GM11168 (cell line): ENCODE measurements at regions not wholly inside any gene's neighbourhood (a gene's known extent, or its start where the extent isn't known, plus 50 kb on each side); places are given as distances from the start of the nearest gene placed in this dataset.
"Not testable (repeated sequence)": the region's sequence is repeated elsewhere in the genome, so short reads cannot be mapped to it uniquely, and the experiment has no call there.

Experiments used
- in situ Hi-C: fragments of 300-500 bp; cut with MboI; formaldehyde crosslinking; loops from one replicate; pipeline ENCODE4 v1.12.0; 2022; ENCODE audit warnings: low sequenced_read_pairs; ENCODE audit not compliant: unreplicated experiment

DNA sequence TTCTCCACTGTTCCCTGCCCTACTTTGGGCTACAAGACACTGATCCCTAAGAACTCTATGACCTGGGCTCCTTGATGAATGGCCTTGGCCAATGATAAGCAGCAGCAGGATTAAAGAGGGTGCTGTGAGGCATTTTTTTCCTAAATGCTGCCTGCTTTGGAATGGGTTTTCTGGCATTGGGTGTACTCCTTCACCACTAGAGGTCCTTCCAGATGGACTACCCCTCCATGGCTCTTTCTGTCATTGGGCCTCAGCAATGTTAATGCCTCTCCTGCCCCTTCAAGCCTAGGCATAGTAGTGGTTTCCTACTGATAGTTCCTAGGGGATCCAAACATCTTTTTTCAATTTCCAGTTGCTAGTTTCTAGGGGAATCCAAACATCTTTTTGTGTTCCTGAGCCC is 319.3 kb upstream of the RPS23 start:
- in situ Hi-C loops, result no loop called here

DNA sequence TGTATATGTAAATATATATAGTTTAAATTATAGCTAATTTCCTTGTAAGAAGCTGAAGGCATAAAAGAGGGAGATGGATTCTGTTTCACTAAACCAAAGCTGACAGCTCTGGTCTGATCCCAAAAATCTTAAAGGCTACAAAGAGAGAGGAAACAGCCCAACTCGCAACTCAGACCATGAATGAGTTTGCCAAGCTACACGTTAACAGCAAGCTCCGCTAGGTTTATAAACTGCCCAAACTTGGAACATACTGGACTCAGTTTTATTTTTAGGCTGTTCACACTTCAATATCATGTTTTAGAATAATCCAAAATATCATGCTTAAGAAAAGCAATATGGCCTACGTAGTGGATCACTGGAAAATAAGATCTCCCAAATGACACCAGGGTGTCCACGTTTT is 318.3 kb upstream of the RPS23 start:
- in situ Hi-C loops, result no loop called here

DNA sequence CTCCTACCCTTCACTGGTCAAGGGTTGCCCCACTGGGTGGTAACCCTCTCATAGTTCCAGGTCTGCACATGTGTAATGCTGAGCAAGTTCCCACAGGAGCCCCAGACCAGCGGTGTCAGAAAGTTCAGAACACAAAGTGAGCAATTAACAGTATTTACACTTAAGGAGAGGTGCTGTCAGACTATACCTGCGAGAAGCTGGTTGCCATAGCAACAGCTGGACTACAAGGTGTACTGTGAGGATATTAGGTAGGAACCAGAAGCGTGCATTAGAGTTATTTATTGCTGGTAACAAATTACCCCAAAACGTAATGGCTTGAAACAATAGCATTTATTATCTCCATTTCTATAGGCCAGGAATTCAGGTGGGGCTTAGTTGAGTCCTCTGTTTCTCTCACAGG is 317.0 kb upstream of the RPS23 start:
- in situ Hi-C loops, result no loop called here

DNA sequence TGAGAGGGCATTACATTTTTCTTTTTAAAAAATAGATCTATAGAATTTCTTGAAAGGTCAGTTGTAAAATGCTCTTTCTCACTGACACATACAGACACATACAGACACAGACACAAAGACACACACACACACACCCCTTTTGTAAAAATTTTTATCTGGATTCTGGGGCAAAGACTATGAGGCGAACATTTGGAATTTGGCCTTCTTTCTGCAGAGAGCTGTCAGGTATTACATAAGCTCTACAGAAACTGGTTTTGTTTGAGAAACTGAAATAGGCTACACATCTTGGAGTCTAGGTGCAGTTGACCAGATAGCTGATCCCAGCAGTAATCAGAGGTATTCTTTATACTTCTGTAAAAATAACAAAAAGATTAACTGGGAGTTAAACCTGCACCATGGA is 315.9 kb upstream of the RPS23 start:
- in situ Hi-C loops, result no loop called here

DNA sequence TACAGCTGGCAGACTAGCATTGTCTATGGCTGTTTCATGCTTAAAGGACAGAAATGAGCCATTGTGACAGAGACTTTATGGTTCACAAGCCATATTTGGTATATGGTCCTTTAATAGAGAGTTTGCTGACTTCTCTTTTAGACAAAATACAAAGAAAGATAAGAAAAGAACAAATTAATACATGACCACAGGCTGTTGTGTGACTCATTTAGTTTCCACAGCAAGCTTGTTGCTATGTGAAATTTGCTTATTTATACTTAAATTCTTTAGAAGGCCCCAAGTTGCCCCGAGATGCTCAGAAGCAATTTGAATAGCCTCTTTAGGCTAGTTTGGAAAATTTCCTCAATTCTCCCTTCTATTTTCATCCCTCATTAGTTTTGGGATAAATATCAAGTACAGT is 315.3 kb upstream of the RPS23 start:
- in situ Hi-C loops, result no loop called here

DNA sequence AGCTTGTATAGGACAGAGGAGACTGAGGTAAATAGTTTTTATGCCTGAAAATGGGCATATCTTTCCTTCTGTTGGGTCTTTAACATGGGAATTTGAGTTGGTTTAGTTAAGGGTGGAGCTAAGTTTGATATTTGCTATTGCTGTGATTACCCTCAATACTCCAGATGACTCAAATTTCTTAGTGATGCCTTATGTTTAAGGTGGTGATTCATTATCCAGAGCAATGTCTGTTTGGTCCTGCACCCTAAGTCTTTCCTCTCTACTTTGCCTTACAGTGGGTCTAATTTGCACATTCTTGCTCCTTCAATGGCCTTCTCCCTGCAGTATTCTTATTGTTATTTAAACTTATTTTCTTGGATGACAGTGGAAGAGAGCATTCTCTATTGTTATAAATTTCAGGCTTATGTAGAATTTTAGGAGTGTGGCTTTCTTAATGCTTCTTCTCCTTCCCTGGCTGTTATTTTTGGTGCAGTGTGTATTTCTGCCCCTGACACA is 312.9 kb upstream of the RPS23 start:
- in situ Hi-C loops, result no loop called here

DNA sequence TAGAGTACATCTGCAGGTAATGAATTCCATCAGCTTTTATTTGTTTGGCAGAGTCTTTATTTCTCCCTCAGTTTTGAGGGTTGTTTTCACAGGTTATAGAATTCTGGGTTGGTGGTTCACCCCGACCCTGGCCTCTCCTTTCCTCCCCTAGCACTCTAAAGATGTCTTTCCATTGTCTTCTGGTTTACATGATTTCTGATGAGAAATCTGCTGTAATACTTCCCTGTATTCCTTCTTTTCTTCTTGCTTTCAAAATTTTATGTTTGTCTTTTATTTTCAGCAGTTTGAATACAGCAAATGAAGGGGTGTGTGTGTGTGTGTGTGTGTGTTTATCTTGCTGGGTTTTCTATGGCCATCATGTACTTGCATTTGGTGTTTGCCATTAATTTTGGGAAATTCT is 312.0 kb upstream of the RPS23 start:
- in situ Hi-C loops, result no loop called here

DNA sequence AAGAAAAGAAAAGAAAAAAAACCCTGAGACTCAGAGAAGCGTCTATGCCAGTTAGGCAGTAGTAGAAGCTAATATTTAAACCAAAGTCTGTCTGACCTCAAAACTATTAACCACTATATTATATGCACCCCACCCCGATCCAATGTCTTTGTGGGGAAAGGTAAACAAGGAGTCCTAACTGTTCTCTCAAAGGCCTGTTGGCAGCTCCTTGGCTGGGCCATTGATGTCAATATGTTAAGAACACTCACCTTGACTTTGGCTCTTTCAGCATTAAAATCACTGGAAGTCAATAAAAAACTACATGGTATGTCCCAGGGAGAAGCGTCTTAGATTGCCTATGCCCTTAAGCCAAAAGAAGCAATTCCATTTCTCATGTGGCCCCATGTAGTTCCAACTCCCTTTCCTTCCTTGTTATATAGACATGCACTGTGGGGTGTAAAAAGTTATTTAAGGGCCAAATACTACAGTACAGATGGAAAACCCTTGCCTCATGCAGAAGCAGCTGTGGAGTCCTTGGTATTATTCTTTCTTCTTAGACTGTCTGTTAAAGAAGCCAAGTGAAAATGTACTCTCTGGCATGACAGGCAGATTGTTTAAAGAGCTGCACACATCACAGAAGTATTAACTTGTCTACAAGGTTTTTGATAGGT is 308.6 kb upstream of the RPS23 start:
- in situ Hi-C loops, result no loop called here

DNA sequence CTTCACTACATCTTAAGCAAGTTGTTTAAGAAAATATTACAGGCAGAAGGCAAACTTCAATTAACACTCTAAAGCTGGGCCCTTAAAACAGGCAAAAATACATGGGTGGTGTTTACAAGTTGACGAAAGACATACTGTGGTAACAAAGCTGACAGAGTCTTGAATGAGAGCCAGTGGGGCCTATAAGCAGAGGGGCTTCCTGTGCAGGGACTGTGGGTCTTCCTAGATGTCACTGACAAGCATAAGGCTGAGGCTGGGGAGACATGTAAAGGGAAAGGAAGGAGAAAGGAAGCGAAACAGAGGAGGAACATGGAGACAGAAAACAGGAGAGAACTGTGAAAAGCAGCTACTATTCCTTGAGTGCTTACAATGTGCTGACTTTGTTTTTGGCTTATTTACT is 308.0 kb upstream of the RPS23 start:
- in situ Hi-C loops, result no loop called here

DNA sequence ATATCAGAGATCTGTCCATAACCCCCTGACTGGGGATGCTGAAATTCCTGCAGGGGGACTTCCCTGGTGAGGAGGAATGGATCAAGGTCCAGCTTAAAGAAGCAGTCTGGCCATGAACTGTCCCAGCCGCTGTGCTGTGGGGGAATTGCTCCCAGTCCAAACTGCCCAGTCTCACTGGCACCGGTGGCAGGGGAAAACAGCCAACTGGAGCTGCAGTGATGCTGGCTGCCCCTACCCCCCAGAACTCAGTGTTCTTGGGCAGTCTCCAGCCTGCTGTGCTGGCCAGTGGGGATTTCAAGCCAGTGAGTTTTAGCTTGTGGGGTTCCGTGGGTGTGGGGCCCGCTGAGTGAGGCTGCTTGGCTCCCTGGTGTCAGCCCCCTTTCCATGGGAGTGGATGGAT is 306.5 kb upstream of the RPS23 start:
- in situ Hi-C loops, result no loop called here

DNA sequence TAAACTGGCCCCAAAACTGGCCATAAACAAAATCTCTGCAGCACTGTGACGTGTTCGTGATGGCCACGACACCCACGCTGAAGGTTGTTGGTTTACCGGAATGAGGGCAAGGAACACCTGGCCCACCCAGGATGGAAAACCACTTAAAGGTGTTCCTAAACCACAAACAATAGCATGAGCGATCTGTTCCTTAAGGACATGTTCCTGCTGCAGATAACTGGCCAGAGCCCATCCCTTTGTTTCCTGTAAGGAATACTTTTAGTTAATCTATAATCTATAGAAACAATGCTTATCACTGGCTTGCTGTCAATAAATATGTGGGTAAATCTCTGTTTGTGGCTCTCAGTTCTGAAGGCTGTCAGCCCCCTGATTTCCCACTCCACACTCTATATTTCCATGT is 305.2 kb upstream of the RPS23 start:
- in situ Hi-C loops, result not testable (repeated sequence)

DNA sequence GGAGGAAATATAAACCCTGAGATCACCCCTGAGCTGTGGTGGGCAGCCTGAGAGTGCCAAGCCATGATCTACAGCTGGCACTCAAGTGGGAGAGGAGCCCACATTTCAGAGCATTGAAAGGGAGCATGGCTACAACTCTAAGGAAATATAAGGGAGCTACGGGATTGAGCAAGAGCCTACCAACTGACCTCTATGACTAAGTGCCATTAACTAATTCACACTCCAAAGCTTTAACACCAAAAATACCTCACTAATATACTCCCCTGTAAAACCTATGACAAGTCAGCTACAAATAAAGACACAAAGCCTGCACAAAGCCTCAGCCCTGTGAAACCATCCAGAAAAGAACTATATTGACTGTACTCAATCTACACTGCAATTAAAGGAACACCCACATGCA is 286.8 kb upstream of the RPS23 start:
- in situ Hi-C loops, result no loop called here

DNA sequence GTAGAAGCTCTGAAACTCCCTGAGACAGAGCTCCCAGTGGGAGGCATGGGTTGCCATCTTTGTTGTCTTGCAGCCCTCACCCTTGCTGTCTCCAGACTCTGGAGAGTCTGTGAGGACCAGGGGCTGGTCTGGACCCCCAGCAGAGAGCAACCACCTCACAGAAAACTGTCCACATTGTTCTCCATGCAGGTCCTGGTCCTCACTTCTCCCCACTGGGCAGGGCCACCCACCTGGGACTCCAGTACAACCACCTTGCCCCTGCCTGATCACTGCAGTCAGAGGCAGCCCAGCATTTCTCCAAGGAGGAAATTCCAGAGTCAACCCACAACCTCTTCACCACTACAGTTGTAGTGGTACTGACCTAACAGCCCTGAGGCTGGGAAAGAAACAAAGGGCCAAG is 285.6 kb upstream of the RPS23 start:
- in situ Hi-C loops, result no loop called here

DNA sequence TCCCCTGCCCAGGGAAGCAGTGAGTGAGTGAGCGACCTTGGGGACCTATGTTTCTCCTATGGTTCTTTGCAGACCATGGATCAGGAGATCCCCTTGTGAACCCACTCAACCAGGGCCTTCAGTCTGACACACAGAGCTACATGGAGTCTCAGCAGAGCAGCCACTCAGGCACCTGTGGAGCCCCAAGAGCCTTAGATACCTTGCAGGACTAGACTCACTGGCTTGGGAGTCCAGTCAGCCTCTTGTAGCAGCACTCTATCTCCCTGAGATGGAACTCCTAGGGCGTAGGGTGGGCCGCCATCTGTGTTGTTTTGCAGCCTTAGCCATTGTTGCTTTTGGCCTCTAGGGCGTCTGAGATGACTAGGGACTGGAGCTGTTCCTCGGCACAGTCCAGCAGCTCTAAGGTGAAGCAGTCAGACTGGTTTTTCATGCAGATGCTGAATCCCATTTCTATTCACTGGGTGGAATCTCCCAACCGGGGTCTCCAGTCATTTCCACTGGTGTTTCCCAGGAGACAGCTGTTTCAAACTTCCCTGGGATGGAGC is 284.6 kb upstream of the RPS23 start:
- in situ Hi-C loops, result no loop called here

DNA sequence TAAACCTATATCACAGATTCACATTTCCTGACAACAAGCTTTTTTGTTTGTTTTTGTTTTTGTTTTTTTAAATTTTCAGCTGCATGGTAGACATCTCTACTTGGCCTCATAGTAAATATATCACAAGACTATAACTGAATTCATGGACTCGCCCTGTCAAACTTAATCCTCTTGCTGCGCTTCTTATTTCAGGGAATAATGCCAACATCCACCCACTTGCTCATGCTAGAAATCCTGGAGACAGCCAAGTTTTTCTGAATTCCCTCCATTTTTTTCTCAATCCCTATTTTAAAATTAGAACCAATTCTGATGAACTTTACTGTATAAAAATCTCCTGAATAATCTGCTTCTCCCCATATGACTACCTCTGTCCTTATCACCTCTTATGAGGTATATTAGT is 283.6 kb upstream of the RPS23 start:
- in situ Hi-C loops, result no loop called here

DNA sequence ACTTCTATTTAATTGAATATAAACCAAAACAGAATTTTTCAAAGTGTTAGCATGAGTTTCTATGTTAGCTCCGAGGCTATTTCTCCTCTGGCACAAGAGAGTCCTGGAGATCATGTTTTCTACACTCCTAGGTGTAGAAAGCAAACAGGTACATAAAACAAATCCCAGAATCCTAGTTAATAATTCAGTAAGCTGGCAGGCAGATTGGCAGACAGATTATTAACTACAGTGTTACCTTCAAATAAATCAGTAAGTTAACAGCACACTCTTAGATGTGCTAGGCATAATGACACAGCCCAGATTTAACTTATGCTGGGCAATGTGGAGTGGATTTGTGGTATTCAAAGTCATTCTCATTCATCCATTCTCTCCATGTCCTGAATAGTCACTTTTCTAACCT is 282.8 kb upstream of the RPS23 start:
- in situ Hi-C loops, result no loop called here

DNA sequence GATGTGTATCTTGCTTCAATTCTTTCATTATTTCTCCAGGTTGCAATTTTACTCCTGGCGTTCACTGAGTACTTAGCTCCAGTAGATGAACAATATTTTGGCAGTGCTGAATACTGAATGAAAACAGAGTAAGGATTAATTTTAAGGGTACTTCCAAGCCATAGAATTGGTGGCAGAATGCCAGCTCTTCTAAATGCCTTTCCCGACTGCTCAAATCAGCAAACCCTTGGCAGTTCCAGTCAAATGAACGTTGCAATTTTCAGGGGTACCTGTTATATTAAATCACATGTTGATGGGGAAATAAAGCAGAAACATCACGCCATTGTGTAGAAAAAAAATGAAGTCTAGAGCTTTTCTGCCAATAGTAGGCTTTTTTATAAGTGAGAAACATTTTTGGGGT is 282.4 kb upstream of the RPS23 start:
- in situ Hi-C loops, result no loop called here

DNA sequence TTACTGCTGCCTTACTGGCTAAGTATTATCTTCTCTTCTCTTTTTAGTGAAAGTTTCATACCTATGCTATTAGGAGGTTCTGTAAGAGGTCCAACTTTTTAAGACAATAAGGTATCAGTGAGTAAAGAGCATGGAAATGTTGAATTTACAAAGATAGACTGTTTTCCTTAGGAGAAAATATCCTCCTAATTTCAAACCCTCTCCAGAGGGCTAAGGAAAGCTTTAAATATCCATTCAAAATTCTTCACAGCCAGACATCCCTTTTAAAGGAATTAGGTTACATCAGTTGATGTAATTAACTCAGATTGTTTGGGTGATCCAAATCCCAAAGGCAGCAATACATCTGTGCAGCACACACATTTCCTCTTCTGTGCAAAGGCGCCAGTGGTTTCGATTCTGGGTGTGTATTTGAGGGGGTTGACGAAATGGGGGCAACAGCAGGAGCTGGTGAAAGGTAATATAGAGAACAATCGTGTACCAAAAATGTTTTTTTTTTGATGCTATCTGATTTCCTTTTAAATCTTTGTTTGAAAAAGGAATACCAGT is 273.8 kb upstream of the RPS23 start:
- in situ Hi-C loops, result no loop called here

DNA sequence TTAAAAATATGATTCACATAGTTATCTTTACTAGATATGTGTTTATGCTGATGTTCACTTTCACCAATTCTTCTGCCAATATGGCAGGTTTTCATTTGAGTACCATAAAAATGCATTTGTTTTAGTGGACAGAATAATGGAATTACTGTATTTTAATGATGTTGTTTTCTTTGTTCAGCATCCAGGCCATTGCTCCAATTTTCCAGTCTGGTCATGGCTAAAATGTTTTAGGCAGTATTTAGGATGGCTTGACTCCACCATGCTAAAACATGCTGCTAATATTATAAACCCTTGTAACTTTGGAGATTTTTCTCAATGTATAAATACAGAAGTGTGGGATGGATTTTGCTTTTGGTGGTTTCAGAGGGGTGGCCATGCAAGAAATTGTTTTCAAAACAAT is 273.0 kb upstream of the RPS23 start:
- in situ Hi-C loops, result no loop called here

DNA sequence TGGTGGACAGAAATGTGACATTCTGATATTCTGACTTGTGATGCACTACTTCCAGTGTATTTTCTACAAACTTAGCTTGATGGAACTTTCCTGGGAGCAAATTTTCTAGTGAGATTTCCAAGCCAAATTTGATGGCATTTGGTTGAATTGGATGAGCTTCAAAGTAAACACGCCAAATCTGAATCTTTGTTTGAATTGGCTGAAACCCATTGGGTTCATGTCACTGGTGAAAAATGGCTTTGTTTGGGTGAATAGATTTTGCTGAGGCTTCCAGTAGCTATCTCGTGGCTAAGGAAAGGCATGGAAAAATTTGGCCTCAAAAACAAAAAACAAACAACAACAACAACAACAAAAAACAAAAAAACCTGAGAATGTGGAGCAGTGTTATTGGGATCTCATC is 271.1 kb upstream of the RPS23 start:
- in situ Hi-C loops, result no loop called here

DNA sequence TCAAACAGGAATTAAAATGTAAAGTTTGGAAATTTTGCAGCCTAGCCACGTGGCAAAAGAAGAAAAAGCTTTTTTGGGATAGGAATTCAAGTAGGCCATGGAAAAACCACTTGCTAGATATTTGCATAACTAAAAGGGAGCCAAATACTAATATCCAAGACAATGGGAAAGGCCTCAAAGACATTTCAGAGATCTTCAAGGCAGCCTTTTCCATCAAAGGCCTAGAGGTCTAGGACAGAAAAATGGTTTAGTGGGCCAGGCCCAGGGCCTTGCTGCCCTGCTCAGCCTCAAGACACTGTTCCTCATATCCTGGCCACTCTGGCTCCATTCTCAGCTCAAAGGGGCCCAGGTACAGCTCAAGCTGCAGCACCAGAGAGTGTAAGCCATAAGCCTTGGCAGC is 265.9 kb upstream of the RPS23 start:
- in situ Hi-C loops, result no loop called here

DNA sequence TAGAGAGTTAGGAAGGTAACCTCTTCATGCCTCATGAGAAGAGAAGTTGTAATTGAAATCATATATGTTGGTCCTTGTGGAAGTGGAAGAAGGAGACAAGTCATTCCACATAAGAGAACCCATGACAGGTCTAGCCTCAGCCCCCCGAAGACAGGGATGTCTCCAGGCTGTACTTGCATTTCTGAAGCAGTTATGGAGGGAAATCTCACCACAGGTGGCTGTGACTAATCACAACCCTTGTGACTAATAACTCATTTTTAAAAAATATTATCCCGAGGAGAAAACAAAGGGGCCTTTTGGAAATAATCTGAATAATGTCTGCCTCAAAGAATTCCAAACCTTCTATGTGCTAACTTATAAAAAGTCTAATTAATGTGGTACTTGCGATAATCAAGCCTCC is 262.1 kb upstream of the RPS23 start:
- in situ Hi-C loops, result no loop called here
